ENCODE measurements at regions not wholly inside any gene's neighbourhood (a gene's known extent, or its start where the extent isn't known, plus 50 kb on each side); places are given as distances from the start of the nearest gene placed in this dataset.

DNA sequence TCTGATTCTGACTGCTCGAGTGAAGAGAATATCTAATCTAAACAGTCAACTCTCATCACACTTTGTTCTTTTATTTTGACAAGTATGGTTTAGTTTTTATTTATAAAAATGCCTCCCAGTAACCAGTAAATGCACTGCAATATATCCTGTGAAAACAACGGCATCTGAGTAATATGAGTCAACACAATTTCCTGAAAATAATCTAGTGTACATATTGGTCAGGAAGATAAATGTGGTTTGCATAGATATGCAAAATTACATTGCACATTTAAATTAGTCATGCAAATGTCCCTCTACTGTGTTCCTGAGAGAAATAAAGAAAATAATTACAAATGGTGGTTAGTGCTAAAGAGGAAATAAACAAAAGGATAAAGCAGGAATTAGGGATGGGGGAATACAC is 1190.7 kb upstream of the SEL1L start:
- Histone ChIP-seq H3K4me2 (ENCODE audit: insufficient read depth, low read length) (no peak overlapping the region), H4K20me1 (ENCODE audit: insufficient read depth, low read length) (no peaks in the 10 kb centered on the region), H2AFZ (ENCODE audit: low read depth, low read length) (no peak overlapping the region), H3K9me3 (ENCODE audit: insufficient read depth, low read length, severe bottlenecking) (no peaks in the 10 kb centered on the region), H3K4me1 (ENCODE audit: insufficient read depth, low read length) (no peaks in the 10 kb centered on the region), H3K4me3 (ENCODE audit: low read depth in 1 of 2, low read length in 2 of 2) (no peak overlapping the region), H3K27ac (ENCODE audit: low read length) (no peak overlapping the region), H3K27me3 (ENCODE audit: insufficient read depth, low read length, poor library complexity) (no peaks in the 10 kb centered on the region), H3K9ac (ENCODE audit: low read depth, low read length) (no peak overlapping the region), H3K79me2 (ENCODE audit: insufficient read depth, low read length) (no peaks in the 10 kb centered on the region), H3K36me3 (ENCODE audit: insufficient read depth, low read length) (no peaks in the 10 kb centered on the region)
- ATAC-seq (ENCODE audit: insufficient read depth, low read depth) = no peak
- DNase-seq = no peak
- TF ChIP-seq, protein P1, sequence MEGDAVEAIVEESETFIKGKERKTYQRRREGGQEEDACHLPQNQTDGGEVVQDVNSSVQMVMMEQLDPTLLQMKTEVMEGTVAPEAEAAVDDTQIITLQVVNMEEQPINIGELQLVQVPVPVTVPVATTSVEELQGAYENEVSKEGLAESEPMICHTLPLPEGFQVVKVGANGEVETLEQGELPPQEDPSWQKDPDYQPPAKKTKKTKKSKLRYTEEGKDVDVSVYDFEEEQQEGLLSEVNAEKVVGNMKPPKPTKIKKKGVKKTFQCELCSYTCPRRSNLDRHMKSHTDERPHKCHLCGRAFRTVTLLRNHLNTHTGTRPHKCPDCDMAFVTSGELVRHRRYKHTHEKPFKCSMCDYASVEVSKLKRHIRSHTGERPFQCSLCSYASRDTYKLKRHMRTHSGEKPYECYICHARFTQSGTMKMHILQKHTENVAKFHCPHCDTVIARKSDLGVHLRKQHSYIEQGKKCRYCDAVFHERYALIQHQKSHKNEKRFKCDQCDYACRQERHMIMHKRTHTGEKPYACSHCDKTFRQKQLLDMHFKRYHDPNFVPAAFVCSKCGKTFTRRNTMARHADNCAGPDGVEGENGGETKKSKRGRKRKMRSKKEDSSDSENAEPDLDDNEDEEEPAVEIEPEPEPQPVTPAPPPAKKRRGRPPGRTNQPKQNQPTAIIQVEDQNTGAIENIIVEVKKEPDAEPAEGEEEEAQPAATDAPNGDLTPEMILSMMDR (IDR thresholded peaks at IDR 0.05; ENCODE audit: borderline replicate concordance, extremely low read depth, low read length, poor library complexity, severe bottlenecking) = no peak
- no peak for TF ChIP-seq EZH2 (IDR thresholded peaks at IDR 0.05; ENCODE audit: borderline replicate concordance, low read depth, low read length, severe bottlenecking)

DNA sequence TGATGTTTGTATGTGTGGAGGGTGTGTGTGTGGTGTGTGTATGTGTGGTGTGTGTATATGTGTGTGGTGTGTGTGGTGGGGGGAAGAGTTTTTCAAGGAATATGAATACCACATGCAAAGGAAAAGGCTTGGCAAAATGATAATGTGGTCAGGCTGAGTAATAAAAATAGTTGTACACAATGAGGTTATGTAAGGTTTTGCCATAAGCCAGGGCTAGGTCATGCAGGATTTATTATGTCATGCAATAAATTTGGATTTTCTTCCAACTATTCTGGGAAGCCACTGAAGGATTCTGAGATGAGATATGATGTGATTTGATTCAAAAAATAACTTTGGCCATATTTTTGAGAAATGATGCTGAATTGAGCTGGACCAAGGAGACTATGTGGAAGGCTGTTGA is 1191.6 kb upstream of the SEL1L start:
- H3K4me1 ChIP-seq (ENCODE audit: insufficient read depth, low read length) = no peaks in the 10 kb centered on the region
- no peak overlapping the region for H3K4me3 ChIP-seq (ENCODE audit: low read depth in 1 of 2, low read length in 2 of 2)
- no peak overlapping the region for H3K4me2 ChIP-seq (ENCODE audit: insufficient read depth, low read length)
- H3K36me3 ChIP-seq (ENCODE audit: insufficient read depth, low read length) = no peaks in the 10 kb centered on the region
- TF ChIP-seq EZH2 (IDR thresholded peaks at IDR 0.05; ENCODE audit: borderline replicate concordance, low read depth, low read length, severe bottlenecking) = no peak
- no peaks in the 10 kb centered on the region for H4K20me1 ChIP-seq (ENCODE audit: insufficient read depth, low read length)
- no peak overlapping the region for H2AFZ ChIP-seq (ENCODE audit: low read depth, low read length)
- H3K9me3 ChIP-seq (ENCODE audit: insufficient read depth, low read length, severe bottlenecking) = no peaks in the 10 kb centered on the region
- H3K9ac ChIP-seq (ENCODE audit: low read depth, low read length) = no peak overlapping the region
- no peak overlapping the region for H3K27ac ChIP-seq (ENCODE audit: low read length)
- ATAC-seq (ENCODE audit: insufficient read depth, low read depth) (no peak), DNase-seq (no peak)
- no peaks in the 10 kb centered on the region for H3K79me2 ChIP-seq (ENCODE audit: insufficient read depth, low read length)
- H3K27me3 ChIP-seq (ENCODE audit: insufficient read depth, low read length, poor library complexity) = no peaks in the 10 kb centered on the region

DNA sequence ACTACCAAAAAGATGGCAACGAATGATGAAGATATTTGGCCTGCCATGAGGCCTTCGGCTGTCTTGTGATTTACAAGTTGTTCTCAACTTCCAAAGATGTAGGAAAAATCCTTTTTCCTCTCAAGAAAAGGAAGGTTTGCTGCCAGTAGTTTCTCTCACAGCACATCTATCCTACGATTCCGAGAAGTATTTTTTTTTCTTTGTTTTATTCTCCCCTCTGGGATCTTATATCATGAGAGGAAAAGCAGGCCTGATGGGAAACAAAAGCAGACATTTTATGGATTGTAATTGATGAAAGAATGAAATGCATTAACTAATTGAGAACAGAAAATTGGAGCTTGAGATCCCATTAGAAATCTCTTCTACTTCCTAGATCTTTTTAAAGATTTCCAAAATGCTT is 1197.9 kb upstream of the SEL1L start:
- Histone ChIP-seq H3K79me2 (ENCODE audit: insufficient read depth, low read length) (no peaks in the 10 kb centered on the region), H2AFZ (ENCODE audit: low read depth, low read length) (no peak overlapping the region), H3K9ac (ENCODE audit: low read depth, low read length) (no peak overlapping the region), H3K4me1 (ENCODE audit: insufficient read depth, low read length) (no peaks in the 10 kb centered on the region), H4K20me1 (ENCODE audit: insufficient read depth, low read length) (no peaks in the 10 kb centered on the region), H3K9me3 (ENCODE audit: insufficient read depth, low read length, severe bottlenecking) (no peaks in the 10 kb centered on the region), H3K4me3 (ENCODE audit: low read depth in 1 of 2, low read length in 2 of 2) (no peak overlapping the region), H3K27me3 (ENCODE audit: insufficient read depth, low read length, poor library complexity) (no peaks in the 10 kb centered on the region), H3K27ac (ENCODE audit: low read length) (no peak overlapping the region), H3K36me3 (ENCODE audit: insufficient read depth, low read length) (no peaks in the 10 kb centered on the region), H3K4me2 (ENCODE audit: insufficient read depth, low read length) (no peak overlapping the region)
- DNase-seq (no peak), ATAC-seq (ENCODE audit: insufficient read depth, low read depth) (no peak)
- TF ChIP-seq EZH2 (IDR thresholded peaks at IDR 0.05; ENCODE audit: borderline replicate concordance, low read depth, low read length, severe bottlenecking) = no peak
- TF ChIP-seq, protein P1 (IDR thresholded peaks at IDR 0.05; ENCODE audit: borderline replicate concordance, extremely low read depth, low read length, poor library complexity, severe bottlenecking) = no peak

DNA sequence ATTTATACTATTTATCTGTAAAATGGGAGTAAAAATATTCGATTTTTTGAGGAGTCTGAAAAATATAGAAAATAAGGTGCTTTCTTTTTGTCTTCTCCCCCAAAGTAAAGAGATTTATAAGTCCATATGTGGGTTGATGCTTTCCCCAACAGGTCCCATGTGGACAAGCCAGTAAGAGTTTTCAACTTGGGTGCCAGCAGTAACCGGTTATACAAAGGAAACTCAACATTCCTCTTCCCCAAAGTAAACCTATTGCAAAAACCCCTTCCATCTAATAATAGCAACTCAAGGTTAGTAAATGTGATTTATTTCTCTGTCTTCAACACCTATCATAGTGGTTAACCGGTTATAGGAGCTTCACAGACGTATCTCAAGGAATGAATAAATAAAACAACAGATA is 1206.9 kb upstream of the SEL1L start:
- Histone ChIP-seq H3K9ac (ENCODE audit: low read depth, low read length) (no peak overlapping the region), H3K9me3 (ENCODE audit: insufficient read depth, low read length, severe bottlenecking) (no peaks in the 10 kb centered on the region), H3K36me3 (ENCODE audit: insufficient read depth, low read length) (no peaks in the 10 kb centered on the region), H3K27ac (ENCODE audit: low read length) (no peak overlapping the region), H2AFZ (ENCODE audit: low read depth, low read length) (no peak overlapping the region), H3K4me1 (ENCODE audit: insufficient read depth, low read length) (no peaks in the 10 kb centered on the region), H3K4me2 (ENCODE audit: insufficient read depth, low read length) (no peak overlapping the region), H3K4me3 (ENCODE audit: low read depth in 1 of 2, low read length in 2 of 2) (no peak overlapping the region), H3K79me2 (ENCODE audit: insufficient read depth, low read length) (no peaks in the 10 kb centered on the region), H3K27me3 (ENCODE audit: insufficient read depth, low read length, poor library complexity) (no peaks in the 10 kb centered on the region), H4K20me1 (ENCODE audit: insufficient read depth, low read length) (no peaks in the 10 kb centered on the region)
- DNase-seq (no peak), ATAC-seq (ENCODE audit: insufficient read depth, low read depth) (no peak)
- TF ChIP-seq EZH2 (IDR thresholded peaks at IDR 0.05; ENCODE audit: borderline replicate concordance, low read depth, low read length, severe bottlenecking) = no peak
- TF ChIP-seq, protein P1 (IDR thresholded peaks at IDR 0.05; ENCODE audit: borderline replicate concordance, extremely low read depth, low read length, poor library complexity, severe bottlenecking) = no peak

Measured in DND-41 (cell line).